Fibroblast of lung (primary cell): ENCODE measurements at regions not wholly inside any gene's neighbourhood (a gene's known extent, or its start where the extent isn't known, plus 50 kb on each side); places are given as distances from the start of the nearest gene placed in this dataset.

ENCODE experiments used
- EZH2 ChIP-seq: IDR thresholded peaks from 2 replicates; pipeline ENCODE4 v1.5.1; 2012; ENCODE audit warnings: low read length, control low read depth, mild to moderate bottlenecking; ENCODE audit errors: missing control alignments
- TF ChIP-seq, protein P1 (sequence below), 2 donors: IDR thresholded peaks in 1 of 2; conservative IDR thresholded peaks in 1 of 2; 1 replicate in 1 of 2; 2 replicates in 1 of 2; pipeline ENCODE4 v1.5.1; 2011 to 2012; ENCODE audit warnings: low read length in 2 of 2, control low read depth in 1 of 2, inconsistent platforms in 1 of 2, low read depth in 1 of 2, mild to moderate bottlenecking in 1 of 2

DNA sequence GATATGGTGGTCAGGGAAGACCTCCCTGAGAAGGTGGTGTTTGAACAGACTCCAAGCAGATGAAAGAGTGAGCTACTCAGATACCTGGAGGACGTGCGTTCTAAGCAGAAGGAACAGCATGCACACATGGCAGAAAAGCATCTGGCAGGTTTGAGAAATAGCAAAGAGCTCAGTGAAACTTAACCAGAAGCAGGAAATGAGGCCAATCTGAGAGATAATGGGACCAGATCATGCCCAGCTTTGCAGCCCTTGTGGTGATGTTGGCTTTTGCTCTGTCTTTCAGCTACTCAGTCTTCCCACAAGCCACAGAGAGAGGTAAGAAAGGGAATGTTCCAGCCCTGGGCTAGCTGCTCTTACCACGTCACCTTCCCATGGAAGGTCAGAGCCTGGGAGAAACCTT is 176.3 kb upstream of the GSC start:
- TF ChIP-seq, protein P1, sequence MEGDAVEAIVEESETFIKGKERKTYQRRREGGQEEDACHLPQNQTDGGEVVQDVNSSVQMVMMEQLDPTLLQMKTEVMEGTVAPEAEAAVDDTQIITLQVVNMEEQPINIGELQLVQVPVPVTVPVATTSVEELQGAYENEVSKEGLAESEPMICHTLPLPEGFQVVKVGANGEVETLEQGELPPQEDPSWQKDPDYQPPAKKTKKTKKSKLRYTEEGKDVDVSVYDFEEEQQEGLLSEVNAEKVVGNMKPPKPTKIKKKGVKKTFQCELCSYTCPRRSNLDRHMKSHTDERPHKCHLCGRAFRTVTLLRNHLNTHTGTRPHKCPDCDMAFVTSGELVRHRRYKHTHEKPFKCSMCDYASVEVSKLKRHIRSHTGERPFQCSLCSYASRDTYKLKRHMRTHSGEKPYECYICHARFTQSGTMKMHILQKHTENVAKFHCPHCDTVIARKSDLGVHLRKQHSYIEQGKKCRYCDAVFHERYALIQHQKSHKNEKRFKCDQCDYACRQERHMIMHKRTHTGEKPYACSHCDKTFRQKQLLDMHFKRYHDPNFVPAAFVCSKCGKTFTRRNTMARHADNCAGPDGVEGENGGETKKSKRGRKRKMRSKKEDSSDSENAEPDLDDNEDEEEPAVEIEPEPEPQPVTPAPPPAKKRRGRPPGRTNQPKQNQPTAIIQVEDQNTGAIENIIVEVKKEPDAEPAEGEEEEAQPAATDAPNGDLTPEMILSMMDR (conservative IDR thresholded peaks at IDR 0.05 in 1 of 2, IDR thresholded peaks at IDR 0.05 in 1 of 2; ENCODE audit: low read depth in 1 of 2, low read length in 2 of 2): no peak
- TF ChIP-seq EZH2: no peak
